ENCODE measurements at regions not wholly inside any gene's neighbourhood (a gene's known extent, or its start where the extent isn't known, plus 50 kb on each side); places are given as distances from the start of the nearest gene placed in this dataset.

DNA sequence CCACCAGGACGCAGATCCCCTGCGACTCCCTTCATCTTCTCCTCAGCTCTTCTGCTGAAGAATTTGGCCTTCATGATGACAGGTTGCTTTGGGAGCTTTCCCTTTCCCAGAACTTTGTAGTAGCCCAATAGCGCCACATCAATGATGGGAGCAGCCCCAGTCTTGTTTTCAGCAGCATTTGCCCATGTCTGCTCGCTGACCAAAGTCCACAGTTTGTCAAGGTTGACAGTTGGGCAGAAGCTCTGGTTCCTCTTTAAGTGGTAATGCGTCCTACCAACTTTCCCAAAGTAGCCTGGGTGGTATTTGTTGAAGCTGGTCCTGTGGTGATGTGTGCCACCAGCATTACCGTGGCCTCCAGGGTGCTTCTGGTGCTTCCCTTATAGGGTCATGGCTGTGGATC is 62.2 kb downstream of the GCNT4 start (continued):
- TF ChIP-seq, protein P1, sequence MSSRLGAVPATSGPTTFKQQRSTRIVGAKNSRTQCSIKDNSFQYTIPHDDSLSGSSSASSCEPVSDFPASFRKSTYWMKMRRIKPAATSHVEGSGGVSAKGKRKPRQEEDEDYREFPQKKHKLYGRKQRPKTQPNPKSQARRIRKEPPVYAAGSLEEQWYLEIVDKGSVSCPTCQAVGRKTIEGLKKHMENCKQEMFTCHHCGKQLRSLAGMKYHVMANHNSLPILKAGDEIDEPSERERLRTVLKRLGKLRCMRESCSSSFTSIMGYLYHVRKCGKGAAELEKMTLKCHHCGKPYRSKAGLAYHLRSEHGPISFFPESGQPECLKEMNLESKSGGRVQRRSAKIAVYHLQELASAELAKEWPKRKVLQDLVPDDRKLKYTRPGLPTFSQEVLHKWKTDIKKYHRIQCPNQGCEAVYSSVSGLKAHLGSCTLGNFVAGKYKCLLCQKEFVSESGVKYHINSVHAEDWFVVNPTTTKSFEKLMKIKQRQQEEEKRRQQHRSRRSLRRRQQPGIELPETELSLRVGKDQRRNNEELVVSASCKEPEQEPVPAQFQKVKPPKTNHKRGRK (CRISPR knock-in tag; IDR thresholded peaks at IDR 0.05; ENCODE audit: borderline replicate concordance): no peak
- TF ChIP-seq, protein P2, sequence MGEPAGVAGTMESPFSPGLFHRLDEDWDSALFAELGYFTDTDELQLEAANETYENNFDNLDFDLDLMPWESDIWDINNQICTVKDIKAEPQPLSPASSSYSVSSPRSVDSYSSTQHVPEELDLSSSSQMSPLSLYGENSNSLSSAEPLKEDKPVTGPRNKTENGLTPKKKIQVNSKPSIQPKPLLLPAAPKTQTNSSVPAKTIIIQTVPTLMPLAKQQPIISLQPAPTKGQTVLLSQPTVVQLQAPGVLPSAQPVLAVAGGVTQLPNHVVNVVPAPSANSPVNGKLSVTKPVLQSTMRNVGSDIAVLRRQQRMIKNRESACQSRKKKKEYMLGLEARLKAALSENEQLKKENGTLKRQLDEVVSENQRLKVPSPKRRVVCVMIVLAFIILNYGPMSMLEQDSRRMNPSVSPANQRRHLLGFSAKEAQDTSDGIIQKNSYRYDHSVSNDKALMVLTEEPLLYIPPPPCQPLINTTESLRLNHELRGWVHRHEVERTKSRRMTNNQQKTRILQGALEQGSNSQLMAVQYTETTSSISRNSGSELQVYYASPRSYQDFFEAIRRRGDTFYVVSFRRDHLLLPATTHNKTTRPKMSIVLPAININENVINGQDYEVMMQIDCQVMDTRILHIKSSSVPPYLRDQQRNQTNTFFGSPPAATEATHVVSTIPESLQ (CRISPR knock-in tag; IDR thresholded peaks at IDR 0.05): no peak
- no peak for TF ChIP-seq TP53 (CRISPR knock-in tag; IDR thresholded peaks at IDR 0.05)
- no peak for TF ChIP-seq SOX15 (CRISPR knock-in tag; IDR thresholded peaks at IDR 0.05)
- TF ChIP-seq CREB1 (CRISPR knock-in tag; IDR thresholded peaks at IDR 0.05): no peak
- TF ChIP-seq FOXJ3 (CRISPR knock-in tag; IDR thresholded peaks at IDR 0.05; ENCODE audit: borderline replicate concordance): no peak
- TF ChIP-seq ZNF396 (CRISPR knock-in tag; IDR thresholded peaks at IDR 0.05; ENCODE audit: borderline replicate concordance): no peak
- TF ChIP-seq, protein P3, sequence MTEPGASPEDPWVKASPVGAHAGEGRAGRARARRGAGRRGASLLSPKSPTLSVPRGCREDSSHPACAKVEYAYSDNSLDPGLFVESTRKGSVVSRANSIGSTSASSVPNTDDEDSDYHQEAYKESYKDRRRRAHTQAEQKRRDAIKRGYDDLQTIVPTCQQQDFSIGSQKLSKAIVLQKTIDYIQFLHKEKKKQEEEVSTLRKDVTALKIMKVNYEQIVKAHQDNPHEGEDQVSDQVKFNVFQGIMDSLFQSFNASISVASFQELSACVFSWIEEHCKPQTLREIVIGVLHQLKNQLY (CRISPR knock-in tag; IDR thresholded peaks at IDR 0.05): no peak
- no peak for TF ChIP-seq ZNF416 (CRISPR knock-in tag; IDR thresholded peaks at IDR 0.05)
- TF ChIP-seq CREM (CRISPR knock-in tag; IDR thresholded peaks at IDR 0.05): no peak
- no peak for TF ChIP-seq FOXP1 (CRISPR knock-in tag; IDR thresholded peaks at IDR 0.05; ENCODE audit: borderline replicate concordance)

DNA sequence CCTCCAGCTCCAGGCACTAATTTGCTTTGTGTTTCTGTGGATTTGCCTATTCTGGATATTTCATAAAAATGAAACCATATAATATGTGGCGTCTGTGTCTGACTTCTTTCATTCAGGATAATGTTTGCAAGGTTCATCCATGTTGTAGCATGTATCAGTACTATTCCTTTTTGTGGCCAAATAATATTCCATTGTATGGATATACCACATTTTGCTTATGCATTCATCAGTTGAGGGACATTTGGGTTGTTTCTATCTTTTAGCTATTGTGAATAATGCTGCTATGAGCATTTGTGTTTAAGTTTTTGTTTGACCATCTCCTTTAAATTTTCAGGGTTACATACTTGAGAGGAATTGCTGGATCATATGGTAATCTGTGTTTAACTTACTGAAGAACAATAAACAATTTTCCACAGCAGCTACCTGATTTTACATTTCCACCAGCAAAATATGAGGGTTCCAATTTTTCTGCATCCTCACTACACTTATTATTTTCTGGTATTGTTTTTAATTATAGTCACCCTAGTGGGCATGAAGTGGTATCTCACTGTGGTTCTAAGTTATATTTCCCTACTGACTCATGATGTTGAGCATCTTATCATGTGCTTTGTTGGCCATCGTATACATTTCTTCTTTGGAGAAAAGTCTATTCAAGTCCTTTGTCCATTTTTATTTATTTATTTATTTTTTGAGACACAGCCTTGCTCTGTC is 63.9 kb downstream of the GCNT4 start:
- ChIA-PET CTCF (no interaction called here), POLR2A (no interaction called here)
- Mint-ChIP-seq H3K9me3 (peaks cover 18% of the 10 kb centered on the region), H3K4me1 (peaks cover 4% of the 10 kb centered on the region; the same call in 1 of the 2 replicates), H3K4me3 (no peak overlapping the region), H3K27me3 (ENCODE audit: low read depth) (no peaks in the 10 kb centered on the region), H3K36me3 (peaks cover 6% of the 10 kb centered on the region), H3K27ac (no peak overlapping the region)
- DNase-seq (ENCODE audit: low spot score): no peak
- no peak for ATAC-seq
- TF ChIP-seq ZBTB21 (CRISPR knock-in tag; IDR thresholded peaks at IDR 0.05; ENCODE audit: borderline replicate concordance) (no peak), ZNF263 (CRISPR knock-in tag; IDR thresholded peaks at IDR 0.05; ENCODE audit: low read depth) (no peak), TEAD1 (CRISPR knock-in tag; IDR thresholded peaks at IDR 0.05) (no peak), ZNF219 (CRISPR knock-in tag; IDR thresholded peaks at IDR 0.05; ENCODE audit: borderline replicate concordance) (no peak), NR2C2 (CRISPR knock-in tag; IDR thresholded peaks at IDR 0.05) (no peak), RELA (CRISPR knock-in tag; IDR thresholded peaks at IDR 0.05; ENCODE audit: borderline replicate concordance) (no peak), TP53 (CRISPR knock-in tag; IDR thresholded peaks at IDR 0.05) (no peak), CREM (CRISPR knock-in tag; IDR thresholded peaks at IDR 0.05) (no peak), FOXK1 (CRISPR knock-in tag; IDR thresholded peaks at IDR 0.05) (no peak), NR1H2 (CRISPR knock-in tag; IDR thresholded peaks at IDR 0.05) (no peak), FOXP1 (CRISPR knock-in tag; IDR thresholded peaks at IDR 0.05; ENCODE audit: borderline replicate concordance) (no peak), RORB (CRISPR knock-in tag; IDR thresholded peaks at IDR 0.05) (no peak)
- TF ChIP-seq, protein P4, sequence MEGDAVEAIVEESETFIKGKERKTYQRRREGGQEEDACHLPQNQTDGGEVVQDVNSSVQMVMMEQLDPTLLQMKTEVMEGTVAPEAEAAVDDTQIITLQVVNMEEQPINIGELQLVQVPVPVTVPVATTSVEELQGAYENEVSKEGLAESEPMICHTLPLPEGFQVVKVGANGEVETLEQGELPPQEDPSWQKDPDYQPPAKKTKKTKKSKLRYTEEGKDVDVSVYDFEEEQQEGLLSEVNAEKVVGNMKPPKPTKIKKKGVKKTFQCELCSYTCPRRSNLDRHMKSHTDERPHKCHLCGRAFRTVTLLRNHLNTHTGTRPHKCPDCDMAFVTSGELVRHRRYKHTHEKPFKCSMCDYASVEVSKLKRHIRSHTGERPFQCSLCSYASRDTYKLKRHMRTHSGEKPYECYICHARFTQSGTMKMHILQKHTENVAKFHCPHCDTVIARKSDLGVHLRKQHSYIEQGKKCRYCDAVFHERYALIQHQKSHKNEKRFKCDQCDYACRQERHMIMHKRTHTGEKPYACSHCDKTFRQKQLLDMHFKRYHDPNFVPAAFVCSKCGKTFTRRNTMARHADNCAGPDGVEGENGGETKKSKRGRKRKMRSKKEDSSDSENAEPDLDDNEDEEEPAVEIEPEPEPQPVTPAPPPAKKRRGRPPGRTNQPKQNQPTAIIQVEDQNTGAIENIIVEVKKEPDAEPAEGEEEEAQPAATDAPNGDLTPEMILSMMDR (IDR thresholded peaks at IDR 0.05): no peak
- TF ChIP-seq, protein P5, sequence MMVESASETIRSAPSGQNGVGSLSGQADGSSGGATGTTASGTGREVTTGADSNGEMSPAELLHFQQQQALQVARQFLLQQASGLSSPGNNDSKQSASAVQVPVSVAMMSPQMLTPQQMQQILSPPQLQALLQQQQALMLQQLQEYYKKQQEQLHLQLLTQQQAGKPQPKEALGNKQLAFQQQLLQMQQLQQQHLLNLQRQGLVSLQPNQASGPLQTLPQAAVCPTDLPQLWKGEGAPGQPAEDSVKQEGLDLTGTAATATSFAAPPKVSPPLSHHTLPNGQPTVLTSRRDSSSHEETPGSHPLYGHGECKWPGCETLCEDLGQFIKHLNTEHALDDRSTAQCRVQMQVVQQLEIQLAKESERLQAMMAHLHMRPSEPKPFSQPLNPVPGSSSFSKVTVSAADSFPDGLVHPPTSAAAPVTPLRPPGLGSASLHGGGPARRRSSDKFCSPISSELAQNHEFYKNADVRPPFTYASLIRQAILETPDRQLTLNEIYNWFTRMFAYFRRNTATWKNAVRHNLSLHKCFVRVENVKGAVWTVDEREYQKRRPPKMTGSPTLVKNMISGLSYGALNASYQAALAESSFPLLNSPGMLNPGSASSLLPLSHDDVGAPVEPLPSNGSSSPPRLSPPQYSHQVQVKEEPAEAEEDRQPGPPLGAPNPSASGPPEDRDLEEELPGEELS (CRISPR knock-in tag; IDR thresholded peaks at IDR 0.05): no peak
- TF ChIP-seq, protein P6, sequence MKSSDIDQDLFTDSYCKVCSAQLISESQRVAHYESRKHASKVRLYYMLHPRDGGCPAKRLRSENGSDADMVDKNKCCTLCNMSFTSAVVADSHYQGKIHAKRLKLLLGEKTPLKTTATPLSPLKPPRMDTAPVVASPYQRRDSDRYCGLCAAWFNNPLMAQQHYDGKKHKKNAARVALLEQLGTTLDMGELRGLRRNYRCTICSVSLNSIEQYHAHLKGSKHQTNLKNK (CRISPR knock-in tag; IDR thresholded peaks at IDR 0.05): no peak
- TF ChIP-seq, protein P7, sequence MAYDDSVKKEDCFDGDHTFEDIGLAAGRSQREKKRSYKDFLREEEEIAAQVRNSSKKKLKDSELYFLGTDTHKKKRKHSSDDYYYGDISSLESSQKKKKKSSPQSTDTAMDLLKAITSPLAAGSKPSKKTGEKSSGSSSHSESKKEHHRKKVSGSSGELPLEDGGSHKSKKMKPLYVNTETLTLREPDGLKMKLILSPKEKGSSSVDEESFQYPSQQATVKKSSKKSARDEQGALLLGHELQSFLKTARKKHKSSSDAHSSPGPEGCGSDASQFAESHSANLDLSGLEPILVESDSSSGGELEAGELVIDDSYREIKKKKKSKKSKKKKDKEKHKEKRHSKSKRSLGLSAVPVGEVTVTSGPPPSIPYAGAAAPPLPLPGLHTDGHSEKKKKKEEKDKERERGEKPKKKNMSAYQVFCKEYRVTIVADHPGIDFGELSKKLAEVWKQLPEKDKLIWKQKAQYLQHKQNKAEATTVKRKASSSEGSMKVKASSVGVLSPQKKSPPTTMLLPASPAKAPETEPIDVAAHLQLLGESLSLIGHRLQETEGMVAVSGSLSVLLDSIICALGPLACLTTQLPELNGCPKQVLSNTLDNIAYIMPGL (CRISPR knock-in tag; IDR thresholded peaks at IDR 0.05): no peak
- TF ChIP-seq, protein P8, sequence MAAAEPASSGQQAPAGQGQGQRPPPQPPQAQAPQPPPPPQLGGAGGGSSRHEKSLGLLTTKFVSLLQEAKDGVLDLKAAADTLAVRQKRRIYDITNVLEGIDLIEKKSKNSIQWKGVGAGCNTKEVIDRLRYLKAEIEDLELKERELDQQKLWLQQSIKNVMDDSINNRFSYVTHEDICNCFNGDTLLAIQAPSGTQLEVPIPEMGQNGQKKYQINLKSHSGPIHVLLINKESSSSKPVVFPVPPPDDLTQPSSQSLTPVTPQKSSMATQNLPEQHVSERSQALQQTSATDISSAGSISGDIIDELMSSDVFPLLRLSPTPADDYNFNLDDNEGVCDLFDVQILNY (CRISPR knock-in tag; IDR thresholded peaks at IDR 0.05): no peak
